ENCODE measurements at regions not wholly inside any gene's neighbourhood (a gene's known extent, or its start where the extent isn't known, plus 50 kb on each side); places are given as distances from the start of the nearest gene placed in this dataset.

DNA sequence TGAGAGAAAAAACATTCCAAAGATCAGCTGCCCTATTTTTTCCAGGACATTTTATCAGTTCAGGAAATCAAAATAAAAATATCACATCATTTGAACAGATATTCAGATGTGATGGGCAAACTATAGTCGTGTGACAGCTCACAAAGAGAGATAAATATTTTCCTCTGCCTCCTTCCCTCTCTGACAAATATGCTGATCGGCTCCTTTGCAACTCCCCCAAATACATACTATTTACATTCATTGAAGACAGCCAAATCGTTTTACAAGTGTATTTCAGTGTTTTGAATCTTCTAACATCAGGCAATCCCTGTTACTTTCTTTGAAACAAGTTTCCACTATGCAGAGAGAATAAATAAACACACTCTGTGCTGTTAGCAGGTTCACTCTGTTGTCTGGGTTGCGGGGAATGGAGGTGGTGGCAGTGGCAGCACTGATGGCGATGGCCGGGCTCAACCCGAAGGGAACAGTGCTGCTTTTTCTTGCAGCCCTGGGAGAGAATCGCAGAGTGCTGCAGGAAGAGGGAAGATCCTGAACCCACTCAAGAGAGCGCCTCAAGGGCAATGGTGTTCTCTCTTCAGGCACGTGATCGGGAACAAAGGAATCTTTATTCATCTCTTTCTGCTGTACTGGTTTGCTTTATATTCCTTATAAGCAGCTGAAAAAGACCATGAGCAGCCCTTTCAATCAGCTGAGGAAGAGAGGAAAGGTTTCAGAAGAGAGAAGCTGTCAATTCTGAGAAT is 142.5 kb downstream of the PHLDA1 start:
- DNase-seq (no peak), ATAC-seq (no peak)
- Histone ChIP-seq H3K36me3 (no peaks in the 10 kb centered on the region), H3K4me1 (no peaks in the 10 kb centered on the region), H3K27ac (no peak overlapping the region), H3K27me3 (no peaks in the 10 kb centered on the region), H3K4me3 (no peak overlapping the region), H3K9me3 (no peaks in the 10 kb centered on the region)
- no peak for TF ChIP-seq CTCF (IDR thresholded peaks at IDR 0.05)
- intact Hi-C loops (cut with DNase I): no loop called here

DNA sequence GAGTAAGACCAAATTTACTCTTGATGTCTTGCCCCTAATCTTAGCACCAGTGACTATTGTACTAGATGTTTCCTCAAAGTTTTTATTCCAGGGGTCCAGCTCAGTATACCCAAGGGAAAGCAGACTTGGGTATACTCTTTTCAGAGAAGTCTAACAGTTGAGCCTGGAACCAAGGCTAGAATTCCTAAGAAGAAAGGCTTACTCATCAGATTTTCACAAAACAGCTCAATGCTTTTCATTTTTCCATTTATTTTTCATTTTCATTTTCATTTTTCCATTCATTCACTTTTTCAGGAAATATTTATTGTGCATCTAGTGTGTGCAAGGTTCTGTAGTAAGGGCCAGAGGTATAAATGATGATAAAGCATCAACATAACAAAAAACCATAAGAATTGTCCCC is 143.2 kb downstream of the PHLDA1 start:
- Histone ChIP-seq H3K27ac (no peak overlapping the region), H3K36me3 (no peaks in the 10 kb centered on the region), H3K4me3 (no peak overlapping the region), H3K4me1 (no peaks in the 10 kb centered on the region), H3K9me3 (no peaks in the 10 kb centered on the region), H3K27me3 (no peaks in the 10 kb centered on the region)
- ATAC-seq: no peak
- intact Hi-C loops (cut with DNase I): no loop called here
- DNase-seq: no peak
- TF ChIP-seq CTCF (IDR thresholded peaks at IDR 0.05): no peak

DNA sequence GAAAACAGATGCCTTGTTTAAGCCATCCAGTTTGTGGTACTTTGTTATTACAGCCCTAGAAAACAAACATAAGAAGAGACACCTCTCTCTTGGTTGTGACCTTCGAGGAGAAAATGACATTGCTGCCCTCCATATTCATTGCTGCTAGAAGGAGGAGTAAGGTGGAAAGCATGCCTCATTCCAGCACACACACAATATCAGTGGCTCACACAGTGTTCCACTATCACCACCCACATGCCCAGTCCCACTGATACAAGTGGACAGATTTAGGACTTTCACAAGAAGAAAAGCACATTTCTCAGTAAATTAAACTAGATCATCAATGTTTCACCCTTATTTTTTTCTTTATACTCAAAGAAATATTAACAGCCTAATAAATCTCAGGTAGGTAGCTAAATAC is 143.6 kb downstream of the PHLDA1 start:
- Histone ChIP-seq H3K36me3 (no peaks in the 10 kb centered on the region), H3K27ac (no peak overlapping the region), H3K27me3 (no peaks in the 10 kb centered on the region), H3K9me3 (no peaks in the 10 kb centered on the region), H3K4me3 (no peak overlapping the region), H3K4me1 (no peaks in the 10 kb centered on the region)
- intact Hi-C loops (cut with DNase I): no loop called here
- ATAC-seq: no peak
- no peak for DNase-seq
- no peak for TF ChIP-seq CTCF (IDR thresholded peaks at IDR 0.05)

DNA sequence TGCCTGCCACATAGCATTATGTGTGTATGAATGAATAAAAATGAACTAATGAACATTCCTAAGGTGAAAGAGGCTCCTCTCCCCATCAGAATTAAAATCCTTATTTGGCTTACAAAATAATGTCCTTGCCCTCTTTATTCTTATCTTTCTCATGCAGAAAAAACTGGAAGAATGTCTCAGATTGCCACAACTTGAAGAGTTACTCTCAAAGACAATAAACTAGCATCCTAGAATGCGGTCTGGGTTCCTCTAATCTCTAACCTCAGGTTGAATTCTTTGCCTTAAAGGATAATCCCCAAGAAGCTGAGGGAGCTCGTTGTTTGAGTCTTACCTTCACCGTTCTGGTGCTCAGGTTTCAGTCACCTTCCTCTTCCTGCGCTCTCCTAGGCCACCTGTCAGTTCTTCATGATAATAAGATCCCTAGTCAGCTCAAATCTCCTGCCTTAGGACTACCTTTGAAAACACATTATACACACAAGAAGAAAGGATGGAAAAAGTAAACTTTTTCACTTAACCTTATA is 147.1 kb downstream of the PHLDA1 start:
- DNase-seq (no peak), ATAC-seq (no peak)
- no peak overlapping the region for H3K4me3 ChIP-seq
- H3K27ac ChIP-seq: no peak overlapping the region
- TF ChIP-seq CTCF (IDR thresholded peaks at IDR 0.05): no peak
- H3K9me3 ChIP-seq: no peaks in the 10 kb centered on the region
- intact Hi-C loops (cut with DNase I): no loop called here
- no peaks in the 10 kb centered on the region for H3K36me3 ChIP-seq
- no peaks in the 10 kb centered on the region for H3K4me1 ChIP-seq
- H3K27me3 ChIP-seq: no peaks in the 10 kb centered on the region

DNA sequence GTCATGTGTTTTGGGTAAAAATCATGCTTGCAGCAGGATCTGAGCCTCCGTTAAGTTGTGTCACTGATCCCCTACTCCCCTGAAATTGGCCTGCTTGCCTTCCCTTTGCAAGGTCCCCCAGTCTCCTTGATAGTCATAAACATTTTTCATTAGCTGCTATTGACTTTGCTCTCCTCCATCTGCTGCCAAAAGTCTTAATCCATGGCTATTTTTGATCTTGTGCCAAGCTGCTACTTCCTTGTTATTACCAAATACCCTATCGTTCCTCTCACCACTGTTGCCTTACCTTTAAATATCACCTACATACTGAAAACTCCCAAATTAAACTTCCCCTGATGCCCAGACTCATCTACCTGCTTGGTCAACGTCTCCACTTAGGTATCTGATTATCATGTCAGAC is 148.3 kb downstream of the PHLDA1 start:
- no peak overlapping the region for H3K4me3 ChIP-seq
- ATAC-seq (no peak), DNase-seq (no peak)
- H3K27ac ChIP-seq: no peak overlapping the region
- H3K4me1 ChIP-seq: no peaks in the 10 kb centered on the region
- H3K36me3 ChIP-seq: no peaks in the 10 kb centered on the region
- intact Hi-C loops (cut with DNase I): no loop called here
- no peaks in the 10 kb centered on the region for H3K27me3 ChIP-seq
- no peak for TF ChIP-seq CTCF (IDR thresholded peaks at IDR 0.05)
- H3K9me3 ChIP-seq: no peaks in the 10 kb centered on the region
